Trophoblast cell (in vitro differentiated cells and primary cell): ENCODE measurements at regions not wholly inside any gene's neighbourhood (a gene's known extent, or its start where the extent isn't known, plus 50 kb on each side); places are given as distances from the start of the nearest gene placed in this dataset.

Experiments used
- DNase-seq, 2 donors: peaks; one replicate each; pipeline ENCODE4 v3.0.0-alpha.2; 2016
- H2AFZ ChIP-seq: 2 replicates; pipeline ENCODE4 v1.6.1; 2013; ENCODE audit warnings: low read length, moderate library complexity, mild to moderate bottlenecking; ENCODE audit not compliant: insufficient read depth, poor library complexity
- H2AK5ac ChIP-seq: 2 replicates; pipeline ENCODE4 v1.6.1; 2013; ENCODE audit warnings: mild to moderate bottlenecking, low read length
- H2BK120ac ChIP-seq: 2 replicates; pipeline ENCODE4 v1.6.1; 2013; ENCODE audit warnings: low read length, mild to moderate bottlenecking, moderate library complexity; ENCODE audit not compliant: insufficient read depth, poor library complexity
- H2BK12ac ChIP-seq: 2 replicates; pipeline ENCODE4 v1.6.1; 2013; ENCODE audit warnings: mild to moderate bottlenecking, low read length, moderate library complexity
- H2BK5ac ChIP-seq: 2 replicates; pipeline ENCODE4 v1.6.1; 2013; ENCODE audit warnings: low read length, low read depth, moderate library complexity, mild to moderate bottlenecking; ENCODE audit not compliant: poor library complexity
- H3K14ac ChIP-seq: 2 replicates; pipeline ENCODE4 v1.6.1; 2013; ENCODE audit warnings: mild to moderate bottlenecking, low read length
- H3K18ac ChIP-seq: 2 replicates; pipeline ENCODE4 v1.6.1; 2013; ENCODE audit warnings: mild to moderate bottlenecking, low read length
- H3K23ac ChIP-seq: 2 replicates; pipeline ENCODE4 v1.6.1; 2013; ENCODE audit warnings: low read length
- H3K27ac ChIP-seq: 2 replicates; pipeline ENCODE4 v1.5.1; 2013; ENCODE audit warnings: low read depth, mild to moderate bottlenecking, inconsistent platforms, low read length, moderate library complexity
- H3K27me3 ChIP-seq: 2 replicates; pipeline ENCODE4 v1.6.1; 2013; ENCODE audit warnings: inconsistent platforms, mild to moderate bottlenecking, low read length, moderate library complexity; ENCODE audit not compliant: insufficient read depth
- H3K36me3 ChIP-seq, 2 experiments: 1 replicate in 1 of 2; 2 replicates in 1 of 2; pipeline ENCODE4 v1.6.1; 2013; ENCODE audit warnings: low read length in 2 of 2, mild to moderate bottlenecking in 2 of 2, moderate library complexity in 1 of 2; ENCODE audit not compliant: insufficient read depth in 2 of 2, control insufficient read depth in 1 of 2
- H3K4ac ChIP-seq: 2 replicates; pipeline ENCODE4 v1.6.1; 2013; ENCODE audit warnings: low read depth, mild to moderate bottlenecking, low read length, moderate library complexity
- H3K4me1 ChIP-seq, 2 experiments: 1 replicate in 1 of 2; 2 replicates in 1 of 2; pipeline ENCODE4 v1.6.1; 2013; ENCODE audit warnings: low read length in 2 of 2, mild to moderate bottlenecking in 2 of 2, moderate library complexity in 1 of 2; ENCODE audit not compliant: insufficient read depth in 2 of 2, control insufficient read depth in 1 of 2
- H3K4me2 ChIP-seq: 2 replicates; pipeline ENCODE4 v1.6.1; 2013; ENCODE audit warnings: inconsistent platforms, mild to moderate bottlenecking, low read length, moderate library complexity
- H3K4me3 ChIP-seq: 2 replicates; pipeline ENCODE4 v1.5.1; 2013; ENCODE audit warnings: mild to moderate bottlenecking, low read depth, low read length, inconsistent platforms
- H3K79me1 ChIP-seq: one replicate; pipeline ENCODE4 v1.6.1; 2013; ENCODE audit warnings: low read length
- H3K79me2 ChIP-seq: 2 replicates; pipeline ENCODE4 v1.6.1; 2013; ENCODE audit warnings: low read length, mild to moderate bottlenecking; ENCODE audit not compliant: control insufficient read depth, insufficient read depth, poor library complexity
- H3K9ac ChIP-seq: 2 replicates; pipeline ENCODE4 v1.6.1; 2013; ENCODE audit warnings: mild to moderate bottlenecking, low read length
- H3K9me3 ChIP-seq: 2 replicates; pipeline ENCODE4 v1.6.1; 2013; ENCODE audit warnings: low read depth, mild to moderate bottlenecking, control low read depth, inconsistent platforms, low read length; ENCODE audit not compliant: insufficient read depth
- H4K12ac ChIP-seq: 2 replicates; pipeline ENCODE4 v1.6.1; 2013; ENCODE audit warnings: low read depth, mild to moderate bottlenecking, low read length, moderate library complexity
- H4K8ac ChIP-seq: 2 replicates; pipeline ENCODE4 v1.6.1; 2013; ENCODE audit warnings: low read depth, mild to moderate bottlenecking, low read length, moderate library complexity
- H4K91ac ChIP-seq: one replicate; pipeline ENCODE4 v1.6.1; 2013; ENCODE audit warnings: low read depth, mild to moderate bottlenecking, low read length, moderate library complexity
- WGBS: extraction: QIAGEN DNeasy Blood & Tissue Kit; methylation state at CpG from one replicate; pipeline ENCODE4 v1.1.7; 2013; ENCODE audit warnings: missing lambda C conversion rate; ENCODE audit not compliant: insufficient read length, insufficient coverage; ENCODE audit errors: extremely low coverage; 5-methylcytosine and 5-hydroxymethylcytosine counted together

DNA sequence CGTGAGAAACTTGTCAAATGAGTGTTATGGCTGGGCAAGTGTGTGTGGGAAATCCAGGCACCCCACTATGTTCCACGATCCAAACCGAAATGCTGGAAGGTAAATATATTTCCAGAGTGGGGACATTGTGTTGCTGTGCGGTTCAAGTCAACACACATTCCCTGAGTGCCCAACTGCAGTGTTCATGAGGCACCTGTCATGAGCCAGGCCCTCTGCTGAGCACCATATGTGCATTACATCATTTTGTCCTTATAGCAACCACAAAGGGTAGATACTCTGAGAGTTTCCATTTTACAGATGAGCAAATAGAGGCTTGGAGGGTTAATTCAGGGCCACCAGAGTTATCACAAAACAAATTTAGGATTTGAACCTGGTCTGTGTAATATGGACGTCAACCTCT is 59.9 kb upstream of the SOD1 start:
- Histone ChIP-seq H3K36me3 (no peaks in the 10 kb centered on the region), H3K9me3 (no peaks in the 10 kb centered on the region), H2BK5ac (no peak overlapping the region), H2AK5ac (no peak overlapping the region), H3K23ac (no peak overlapping the region), H3K4me2 (no peak overlapping the region), H3K79me2 (no peaks in the 10 kb centered on the region), H4K12ac (no peak overlapping the region), H2AFZ (no peak overlapping the region), H2BK120ac (no peak overlapping the region), H3K4me3 (no peak overlapping the region), H2BK12ac (no peak overlapping the region), H3K4ac (no peak overlapping the region), H3K18ac (no peak overlapping the region), H4K91ac (no peak overlapping the region), H3K27ac (no peak overlapping the region), H4K8ac (no peak overlapping the region), H3K4me1 (no peaks in the 10 kb centered on the region), H3K9ac (no peak overlapping the region), H3K14ac (no peak overlapping the region), H3K79me1 (no peaks in the 10 kb centered on the region), H3K27me3 (no peaks in the 10 kb centered on the region)
- no peak for DNase-seq
- WGBS, result no CpG with 5 or more reads among the region's 5 CpGs

DNA sequence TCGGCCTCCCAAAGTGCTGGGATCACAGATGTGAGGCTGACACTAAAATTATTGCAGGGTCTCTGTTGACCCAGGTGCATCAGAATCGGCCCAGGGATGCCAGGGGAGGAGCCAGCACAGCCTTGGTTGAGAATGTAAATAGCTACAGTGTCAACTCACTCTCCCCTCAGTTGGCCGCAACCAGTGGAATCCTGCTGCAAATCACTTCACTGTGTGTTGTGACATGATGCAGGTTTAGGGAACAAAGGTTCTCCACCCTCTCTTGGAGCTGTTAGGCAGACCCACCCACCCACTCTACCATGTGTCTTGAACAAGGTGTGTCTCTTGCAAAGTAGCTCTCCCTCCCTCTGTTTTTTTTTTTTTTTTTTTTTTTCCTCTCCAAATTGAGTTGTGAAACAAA is 60.5 kb upstream of the SOD1 start:
- no peak overlapping the region for H3K4ac ChIP-seq
- H3K9me3 ChIP-seq, result no peaks in the 10 kb centered on the region
- no CpG with 5 or more reads among the region's 3 CpGs for WGBS
- H3K27ac ChIP-seq, result no peak overlapping the region
- no peaks in the 10 kb centered on the region for H3K36me3 ChIP-seq
- H4K8ac ChIP-seq, result no peak overlapping the region
- H3K9ac ChIP-seq, result no peak overlapping the region
- no peak overlapping the region for H2AFZ ChIP-seq
- no peak overlapping the region for H3K4me3 ChIP-seq
- H3K18ac ChIP-seq, result no peak overlapping the region
- H3K14ac ChIP-seq, result no peak overlapping the region
- no peaks in the 10 kb centered on the region for H3K79me1 ChIP-seq
- no peak overlapping the region for H3K23ac ChIP-seq
- no peak overlapping the region for H4K12ac ChIP-seq
- no peak overlapping the region for H2BK5ac ChIP-seq
- no peak overlapping the region for H2BK12ac ChIP-seq
- H4K91ac ChIP-seq, result no peak overlapping the region
- H3K27me3 ChIP-seq, result no peaks in the 10 kb centered on the region
- no peak for DNase-seq
- H2BK120ac ChIP-seq, result no peak overlapping the region
- H2AK5ac ChIP-seq, result no peak overlapping the region
- H3K79me2 ChIP-seq, result no peaks in the 10 kb centered on the region
- H3K4me2 ChIP-seq, result no peak overlapping the region
- H3K4me1 ChIP-seq, result no peaks in the 10 kb centered on the region

DNA sequence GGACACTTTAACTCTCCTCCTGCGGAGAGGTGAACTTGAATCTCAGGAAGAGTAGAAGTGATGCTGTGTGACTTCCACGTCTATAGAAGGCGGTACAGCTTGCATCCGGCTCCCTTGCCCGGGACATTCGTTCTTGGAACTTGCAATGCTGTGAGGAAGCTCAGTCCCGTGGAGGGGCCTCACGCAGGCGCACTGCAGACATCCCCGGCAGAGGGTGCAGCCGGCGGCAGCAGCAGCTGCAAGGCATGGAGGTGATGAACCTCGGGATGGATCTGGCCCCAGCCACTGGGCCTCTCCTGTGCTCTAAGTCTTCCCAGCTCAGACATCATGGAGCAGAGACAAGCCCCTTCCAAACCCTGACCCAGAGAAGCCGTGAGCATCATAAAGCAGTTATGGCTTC is 61.8 kb upstream of the SOD1 start:
- Histone ChIP-seq H2BK12ac (no peak overlapping the region), H3K4me3 (no peak overlapping the region), H3K27ac (no peak overlapping the region), H2BK5ac (no peak overlapping the region), H3K4me2 (no peak overlapping the region), H2BK120ac (no peak overlapping the region), H3K79me1 (no peaks in the 10 kb centered on the region), H4K12ac (no peak overlapping the region), H3K79me2 (no peaks in the 10 kb centered on the region), H3K18ac (no peak overlapping the region), H3K27me3 (no peaks in the 10 kb centered on the region), H3K36me3 (no peaks in the 10 kb centered on the region), H3K23ac (no peak overlapping the region), H3K4ac (no peak overlapping the region), H3K14ac (no peak overlapping the region), H2AK5ac (no peak overlapping the region), H3K4me1 (no peaks in the 10 kb centered on the region), H4K91ac (no peak overlapping the region), H3K9me3 (no peaks in the 10 kb centered on the region), H4K8ac (no peak overlapping the region), H2AFZ (no peak overlapping the region), H3K9ac (no peak overlapping the region)
- peak; percentile 20 to 42 for DNase-seq
- WGBS, result no CpG with 5 or more reads among the region's 14 CpGs

DNA sequence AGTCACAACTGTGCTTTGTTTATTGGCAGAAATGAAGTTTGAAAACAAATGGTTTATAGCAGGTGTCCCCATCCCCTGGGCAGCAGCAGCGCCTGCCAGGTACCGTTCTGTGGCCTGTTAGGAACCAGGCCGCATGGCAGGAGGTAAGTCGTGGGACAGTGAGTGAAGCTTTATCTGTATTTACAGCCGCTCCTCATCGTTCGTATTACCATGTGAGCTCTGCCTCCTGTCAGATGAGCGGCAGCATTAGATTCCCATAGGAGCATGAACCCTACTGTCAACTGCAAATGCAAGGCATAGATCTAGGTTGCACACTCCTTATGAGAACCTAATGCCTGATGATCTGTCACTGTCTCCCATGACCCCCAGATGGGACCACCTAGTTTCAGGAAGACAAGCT is 63.4 kb upstream of the SOD1 start:
- H4K8ac ChIP-seq, result no peak overlapping the region
- H3K27me3 ChIP-seq, result no peaks in the 10 kb centered on the region
- no peak for DNase-seq
- H3K4me1 ChIP-seq, result no peaks in the 10 kb centered on the region
- no peak overlapping the region for H3K18ac ChIP-seq
- no peak overlapping the region for H3K27ac ChIP-seq
- H4K12ac ChIP-seq, result no peak overlapping the region
- no peak overlapping the region for H2BK5ac ChIP-seq
- no peak overlapping the region for H3K23ac ChIP-seq
- no peak overlapping the region for H2AFZ ChIP-seq
- no CpG with 5 or more reads among the region's 8 CpGs for WGBS
- H3K9ac ChIP-seq, result no peak overlapping the region
- H3K4me3 ChIP-seq, result no peak overlapping the region
- no peak overlapping the region for H2BK120ac ChIP-seq
- no peak overlapping the region for H3K14ac ChIP-seq
- no peak overlapping the region for H3K4me2 ChIP-seq
- no peak overlapping the region for H4K91ac ChIP-seq
- H2BK12ac ChIP-seq, result no peak overlapping the region
- H3K79me1 ChIP-seq, result no peaks in the 10 kb centered on the region
- no peak overlapping the region for H3K4ac ChIP-seq
- no peak overlapping the region for H2AK5ac ChIP-seq
- H3K36me3 ChIP-seq, result no peaks in the 10 kb centered on the region
- no peaks in the 10 kb centered on the region for H3K79me2 ChIP-seq
- H3K9me3 ChIP-seq, result no peaks in the 10 kb centered on the region
